Stimulated activated naive CD8-positive, alpha-beta T cell treated with anti-CD3 and anti-CD28 coated beads, Interleukin-15, Interleukin-2, amounts not matched to agents 100 ng/mL and 50 ng/mL, for 24 hours (primary cell): ENCODE measurements at regions not wholly inside any gene's neighbourhood (a gene's known extent, or its start where the extent isn't known, plus 50 kb on each side); places are given as distances from the start of the nearest gene placed in this dataset.

Source experiments
- H3K27ac Mint-ChIP-seq: one replicate; pipeline ENCODE4 v1.8.0; 2021; ENCODE audit warnings: mild to moderate bottlenecking, mixed read lengths
- H3K27me3 Mint-ChIP-seq: one replicate; pipeline ENCODE4 v1.8.0; 2021; ENCODE audit warnings: mixed read lengths
- H3K36me3 Mint-ChIP-seq: one replicate; pipeline ENCODE4 v1.8.0; 2021; ENCODE audit warnings: low read depth, mixed read lengths
- H3K4me1 Mint-ChIP-seq: one replicate; pipeline ENCODE4 v1.8.0; 2021; ENCODE audit warnings: low read depth, mixed read lengths
- H3K4me3 Mint-ChIP-seq: one replicate; pipeline ENCODE4 v1.8.0; 2021; ENCODE audit warnings: mild to moderate bottlenecking, mixed read lengths
- H3K9me3 Mint-ChIP-seq: one replicate; pipeline ENCODE4 v1.8.0; 2021; ENCODE audit warnings: mixed read lengths

DNA sequence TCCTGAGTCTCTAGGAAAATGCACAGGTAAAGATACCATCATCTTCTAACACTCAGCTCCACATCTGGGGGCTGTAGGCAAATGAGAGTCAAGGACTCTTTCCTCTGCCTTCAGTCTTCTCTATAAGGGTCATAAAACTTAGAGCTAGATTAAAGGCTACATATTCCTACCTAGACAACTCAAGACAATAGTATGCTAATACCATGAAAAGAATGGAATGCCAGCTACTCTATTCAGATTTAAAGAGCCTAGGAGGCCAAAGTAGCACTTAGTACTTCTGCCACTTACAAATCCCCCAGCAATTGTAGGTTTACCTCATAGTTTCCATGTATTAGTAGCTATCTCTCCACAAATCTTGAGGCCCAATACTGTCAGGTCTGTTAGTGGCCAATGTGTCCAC is 453.0 kb downstream of the SLITRK5 start:
- Mint-ChIP-seq H3K27ac (no peak overlapping the region), H3K36me3 (no peaks in the 10 kb centered on the region), H3K27me3 (no peaks in the 10 kb centered on the region), H3K4me3 (no peak overlapping the region), H3K9me3 (no peaks in the 10 kb centered on the region), H3K4me1 (no peaks in the 10 kb centered on the region)

DNA sequence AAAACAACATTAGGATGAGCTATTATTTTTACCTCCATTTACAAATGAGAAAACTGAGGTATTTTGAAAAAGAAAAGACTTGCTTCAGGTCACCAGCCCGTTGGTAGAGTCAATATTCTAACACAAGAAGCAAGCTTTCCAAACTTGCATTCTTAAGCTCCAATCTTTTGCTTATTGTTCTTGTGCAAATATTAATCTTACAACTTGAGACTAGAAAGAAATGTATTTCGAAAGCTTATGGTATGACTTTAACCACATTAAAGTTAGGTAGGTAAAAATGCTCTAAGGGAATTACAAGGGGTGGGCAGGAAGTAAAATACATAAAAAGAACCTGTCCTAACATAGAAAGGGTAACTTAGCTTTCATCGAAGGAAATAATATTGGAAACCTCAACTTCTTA is 453.9 kb downstream of the SLITRK5 start:
- Mint-ChIP-seq H3K4me3 (no peak overlapping the region), H3K36me3 (no peaks in the 10 kb centered on the region), H3K4me1 (no peaks in the 10 kb centered on the region), H3K9me3 (no peaks in the 10 kb centered on the region), H3K27ac (no peak overlapping the region), H3K27me3 (no peaks in the 10 kb centered on the region)

DNA sequence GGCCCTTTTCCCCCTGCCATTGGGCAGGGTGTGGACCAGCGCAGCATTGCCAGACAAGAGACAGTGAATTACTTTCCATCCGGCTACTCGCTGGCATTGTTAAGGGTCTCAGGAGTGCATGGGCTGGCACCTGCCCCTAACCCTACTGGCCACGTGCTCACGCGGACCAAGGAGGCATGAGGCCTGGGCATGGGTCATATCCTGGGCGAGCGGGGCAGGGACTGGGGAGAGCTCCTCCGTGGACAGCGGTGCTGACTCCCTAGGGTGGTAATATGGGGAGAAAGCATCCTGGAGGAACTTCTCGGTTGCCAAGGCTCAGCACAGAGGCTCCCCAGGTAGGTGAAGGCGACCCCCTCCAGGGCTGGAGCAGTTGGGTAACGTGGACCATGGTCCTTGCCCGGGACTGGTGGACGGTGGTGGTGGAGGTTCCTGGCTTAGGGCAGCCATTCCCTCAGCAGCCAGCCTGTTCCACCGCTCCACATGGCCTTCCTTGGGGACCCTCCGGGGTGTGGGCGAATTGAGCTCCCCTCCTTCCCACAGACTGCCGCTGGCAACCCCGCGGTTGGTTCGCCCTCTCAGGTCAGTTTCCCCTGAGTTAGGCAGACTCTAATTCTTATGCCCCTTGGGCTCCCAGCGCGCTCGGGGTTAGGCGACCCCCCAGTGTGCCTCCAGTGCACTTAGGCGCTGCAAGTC is 465.1 kb downstream of the SLITRK5 start:
- H3K4me1 Mint-ChIP-seq, result no peaks in the 10 kb centered on the region

DNA sequence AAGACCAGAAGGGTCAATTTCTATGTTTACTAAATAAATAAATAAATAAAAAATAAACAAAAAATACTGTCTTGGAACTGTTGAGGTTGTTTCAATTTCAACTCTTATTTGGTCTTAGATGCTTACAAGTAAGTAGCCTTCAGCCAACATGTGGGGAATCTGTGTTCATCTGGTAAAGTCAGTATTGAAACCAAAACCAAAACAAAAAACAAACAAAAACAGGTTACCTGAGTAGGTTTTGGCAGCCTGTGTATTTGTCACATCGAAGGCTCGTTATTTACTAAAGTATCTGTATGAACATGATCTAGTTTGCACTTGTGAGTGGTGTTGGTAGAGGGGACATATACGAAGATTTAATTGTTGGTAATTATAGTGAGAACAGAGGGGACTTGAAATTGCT is 471.5 kb downstream of the SLITRK5 start:
- peaks cover 8% of the 10 kb centered on the region for H3K9me3 Mint-ChIP-seq
- no peaks in the 10 kb centered on the region for H3K4me1 Mint-ChIP-seq
- H3K27ac Mint-ChIP-seq, result no peak overlapping the region
- H3K27me3 Mint-ChIP-seq, result no peaks in the 10 kb centered on the region
- H3K36me3 Mint-ChIP-seq, result no peaks in the 10 kb centered on the region
- no peak overlapping the region for H3K4me3 Mint-ChIP-seq

More for the DNA sequence above, 465.1 kb downstream of the SLITRK5 start:
- Mint-ChIP-seq H3K27ac (no peak overlapping the region), H3K4me3 (no peak overlapping the region), H3K9me3 (peaks cover 17% of the 10 kb centered on the region), H3K27me3 (no peaks in the 10 kb centered on the region), H3K36me3 (no peaks in the 10 kb centered on the region)

DNA sequence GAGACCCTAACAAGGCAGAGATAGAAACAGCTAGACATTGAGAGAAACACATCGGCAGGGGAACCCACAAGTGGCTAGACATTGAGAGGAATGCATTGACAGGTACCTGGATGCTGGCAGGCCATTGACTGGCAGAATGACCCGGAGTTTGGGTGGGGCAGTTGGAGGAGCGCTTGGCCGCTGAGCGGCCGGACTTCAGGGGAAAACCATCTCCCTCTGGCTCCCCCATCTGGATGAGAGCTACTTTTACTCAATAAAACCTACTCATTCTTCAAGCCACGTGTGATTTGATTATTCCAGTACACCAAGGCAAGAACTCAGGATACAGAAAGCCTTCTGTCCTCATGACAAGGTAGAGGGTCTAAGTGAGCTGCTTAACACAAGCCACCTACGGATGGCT is 473.4 kb downstream of the SLITRK5 start:
- no peak overlapping the region for H3K4me3 Mint-ChIP-seq
- no peaks in the 10 kb centered on the region for H3K9me3 Mint-ChIP-seq
- H3K27ac Mint-ChIP-seq, result no peak overlapping the region
- H3K27me3 Mint-ChIP-seq, result no peaks in the 10 kb centered on the region
- no peaks in the 10 kb centered on the region for H3K36me3 Mint-ChIP-seq
- no peaks in the 10 kb centered on the region for H3K4me1 Mint-ChIP-seq

DNA sequence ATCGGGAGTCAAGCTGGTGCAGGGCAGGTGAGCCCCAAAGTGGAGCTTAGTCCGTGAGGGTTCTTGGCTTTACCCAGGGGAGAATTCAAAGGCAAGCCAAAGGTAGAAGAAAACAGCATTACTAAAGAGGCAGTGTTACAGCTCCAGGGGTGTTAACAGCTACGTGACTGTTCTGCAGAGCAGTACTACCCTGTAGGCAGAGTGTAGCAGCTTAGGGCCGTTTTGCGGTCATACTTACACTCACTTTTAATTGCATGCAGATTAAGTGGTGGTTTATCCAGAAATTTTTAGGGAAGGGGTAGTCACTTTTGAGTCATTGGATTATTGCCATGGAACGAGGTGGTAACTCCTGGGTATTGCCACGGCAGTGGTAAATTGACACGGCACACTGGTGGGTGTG is 482.2 kb downstream of the SLITRK5 start:
- Mint-ChIP-seq H3K4me3 (no peak overlapping the region), H3K9me3 (peaks cover 9% of the 10 kb centered on the region), H3K27ac (no peak overlapping the region), H3K27me3 (no peaks in the 10 kb centered on the region), H3K4me1 (no peaks in the 10 kb centered on the region), H3K36me3 (no peaks in the 10 kb centered on the region)

DNA sequence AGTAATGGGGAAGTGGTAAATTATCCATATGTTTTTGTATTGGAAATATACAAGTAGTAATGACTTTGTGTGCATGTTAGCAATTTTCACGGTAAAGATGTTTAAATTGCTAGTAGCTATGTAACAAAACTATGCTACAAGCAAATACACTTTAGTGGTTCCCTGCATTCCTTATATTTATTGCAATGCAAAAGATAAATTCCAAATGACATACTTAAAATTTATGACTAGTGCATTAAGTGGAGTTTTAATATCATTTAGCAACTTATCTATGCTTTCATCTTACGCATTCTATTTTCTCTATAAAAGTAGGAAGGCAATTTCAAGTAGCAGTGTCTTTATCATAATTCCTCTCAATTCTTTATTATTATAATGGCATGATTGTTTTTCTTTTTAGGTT is 482.8 kb downstream of the SLITRK5 start:
- Mint-ChIP-seq H3K27me3 (no peaks in the 10 kb centered on the region), H3K27ac (no peak overlapping the region), H3K36me3 (no peaks in the 10 kb centered on the region), H3K9me3 (peaks cover 9% of the 10 kb centered on the region), H3K4me1 (no peaks in the 10 kb centered on the region), H3K4me3 (no peak overlapping the region)

DNA sequence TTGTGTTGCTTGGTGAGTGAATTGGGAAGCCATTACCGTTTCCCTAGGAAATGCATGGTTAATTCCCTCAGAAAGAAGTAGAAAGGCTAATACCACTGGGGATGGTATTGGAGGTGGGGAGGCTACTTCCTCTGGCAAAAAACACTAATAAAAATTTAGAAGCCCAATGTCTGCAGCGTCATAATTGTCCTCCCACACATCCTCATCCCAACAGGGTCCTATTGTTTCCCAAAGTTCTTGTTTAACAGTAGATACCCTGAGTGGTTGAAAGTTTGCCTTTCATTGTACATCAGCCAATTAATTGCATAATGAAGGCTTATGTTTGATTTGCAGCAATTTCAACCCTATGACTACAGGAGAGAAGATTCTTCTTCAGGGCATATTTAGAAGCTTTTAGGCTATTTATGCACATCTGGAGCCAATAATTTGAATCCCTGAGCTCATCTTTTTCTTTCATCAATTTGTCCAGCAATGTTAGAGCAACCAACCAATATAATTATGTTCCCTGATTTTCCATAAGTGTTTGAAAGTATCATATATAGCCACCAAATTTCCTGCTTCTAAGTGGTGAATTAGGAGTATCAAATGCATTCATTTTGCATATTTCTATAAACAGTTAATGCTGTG is 491.0 kb downstream of the SLITRK5 start:
- Mint-ChIP-seq H3K4me1 (no peaks in the 10 kb centered on the region), H3K4me3 (no peak overlapping the region), H3K27ac (no peak overlapping the region), H3K27me3 (no peaks in the 10 kb centered on the region), H3K9me3 (peaks cover 7% of the 10 kb centered on the region), H3K36me3 (no peaks in the 10 kb centered on the region)

DNA sequence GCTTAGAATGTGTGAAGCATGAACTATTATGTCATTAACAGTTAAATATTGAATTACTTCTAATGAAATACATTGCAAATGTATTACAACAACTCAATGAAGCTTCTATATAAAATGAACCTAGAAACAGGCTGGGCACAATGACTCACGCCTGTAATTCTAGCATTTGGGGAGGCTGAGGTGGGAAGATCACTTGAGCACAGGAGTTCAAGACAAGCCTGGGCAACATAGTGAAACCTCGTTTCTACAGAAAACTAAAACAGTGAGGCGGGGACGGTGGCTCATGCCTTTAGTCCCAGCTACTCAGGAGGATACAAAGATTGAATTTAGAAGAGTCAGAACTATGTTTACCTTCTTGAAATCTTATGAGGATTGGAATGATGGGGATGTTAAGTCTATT is 505.1 kb downstream of the SLITRK5 start:
- Mint-ChIP-seq H3K4me1 (no peaks in the 10 kb centered on the region), H3K9me3 (peaks cover 4% of the 10 kb centered on the region), H3K4me3 (no peak overlapping the region), H3K27ac (no peak overlapping the region), H3K36me3 (no peaks in the 10 kb centered on the region), H3K27me3 (no peaks in the 10 kb centered on the region)

DNA sequence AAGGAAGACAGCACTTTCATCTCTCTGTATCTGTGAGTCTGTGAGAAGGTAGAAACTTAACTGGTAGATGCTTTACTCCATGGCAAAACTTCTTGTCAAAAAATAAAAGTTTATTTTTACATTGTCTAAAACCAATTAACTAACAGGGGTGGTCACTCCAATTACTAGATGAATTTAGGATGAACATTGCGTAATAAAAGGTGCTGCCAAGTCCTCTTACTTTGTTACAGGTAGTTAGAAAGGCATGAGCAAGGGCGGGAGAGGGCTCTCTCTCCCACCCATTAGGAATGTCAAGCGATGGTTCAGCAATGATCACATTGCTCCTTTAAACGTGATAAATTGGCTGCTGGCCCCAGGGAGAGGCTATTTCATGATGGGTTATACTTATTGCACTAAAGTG is 512.3 kb downstream of the SLITRK5 start:
- Mint-ChIP-seq H3K4me1 (no peaks in the 10 kb centered on the region), H3K27ac (no peak overlapping the region), H3K9me3 (peaks cover 11% of the 10 kb centered on the region), H3K4me3 (no peak overlapping the region), H3K27me3 (no peaks in the 10 kb centered on the region), H3K36me3 (no peaks in the 10 kb centered on the region)

DNA sequence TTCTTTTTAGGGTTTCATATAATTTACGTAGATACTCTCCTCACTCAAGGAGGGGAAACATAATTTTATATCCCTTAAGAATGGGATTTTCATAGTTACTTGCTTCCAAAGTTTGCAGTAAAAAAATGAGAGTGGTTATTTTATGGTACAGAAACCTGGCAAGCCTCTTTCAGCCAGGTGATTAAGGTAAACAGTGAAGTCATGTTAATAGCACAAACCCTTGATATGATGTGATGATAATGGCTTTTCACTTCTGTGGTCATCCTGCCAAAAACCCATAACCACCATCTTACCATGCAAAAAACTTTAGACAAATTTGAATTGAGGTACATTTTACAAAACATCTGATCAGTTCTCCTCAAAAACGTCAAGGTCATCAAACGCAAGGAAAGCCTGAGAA is 517.8 kb downstream of the SLITRK5 start:
- Mint-ChIP-seq H3K4me1 (no peaks in the 10 kb centered on the region), H3K27me3 (no peaks in the 10 kb centered on the region), H3K9me3 (peaks cover 7% of the 10 kb centered on the region), H3K27ac (no peak overlapping the region), H3K4me3 (no peak overlapping the region), H3K36me3 (no peaks in the 10 kb centered on the region)

DNA sequence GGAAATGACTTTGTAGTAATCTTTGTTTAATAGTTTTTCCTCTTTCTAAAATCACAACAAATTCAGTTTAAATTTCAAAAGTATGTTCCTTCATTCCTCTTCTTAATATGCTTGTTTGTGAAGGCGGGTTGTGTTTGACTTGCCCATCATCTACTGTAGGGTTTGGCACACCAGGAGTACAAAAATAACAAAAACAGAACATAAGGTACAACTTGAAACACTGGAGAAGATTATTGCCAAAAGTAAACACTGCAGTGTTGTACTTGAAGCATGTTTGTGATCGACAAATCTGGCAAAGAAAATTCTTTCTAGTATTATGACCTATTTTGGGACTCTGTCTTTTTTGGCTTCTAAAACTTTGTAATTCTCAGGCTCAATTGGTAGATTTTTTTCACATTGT is 518.6 kb downstream of the SLITRK5 start:
- Mint-ChIP-seq H3K27me3 (no peaks in the 10 kb centered on the region), H3K36me3 (no peaks in the 10 kb centered on the region), H3K27ac (no peak overlapping the region), H3K4me1 (no peaks in the 10 kb centered on the region), H3K4me3 (no peak overlapping the region), H3K9me3 (peaks cover 7% of the 10 kb centered on the region)

DNA sequence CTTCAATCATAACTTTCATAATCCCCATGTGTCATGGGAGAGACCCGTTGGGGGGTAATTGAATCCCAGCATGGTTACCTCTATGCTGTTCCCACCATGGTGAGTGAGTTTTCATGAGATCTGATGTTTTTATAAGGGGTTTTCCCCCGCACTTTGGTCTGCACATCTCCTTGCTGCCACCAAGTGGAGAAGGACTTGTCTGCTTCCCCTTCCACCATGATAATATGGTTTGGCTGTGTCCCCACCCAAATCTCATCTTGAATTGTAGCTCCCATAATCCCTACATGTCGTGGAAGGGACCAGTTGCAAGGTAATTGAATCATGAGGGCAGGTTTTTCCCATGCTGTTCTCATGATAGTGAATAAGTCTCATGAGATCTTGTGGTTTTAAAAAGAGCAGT is 524.9 kb downstream of the SLITRK5 start:
- Mint-ChIP-seq H3K27me3 (no peaks in the 10 kb centered on the region), H3K4me1 (no peaks in the 10 kb centered on the region), H3K9me3 (peaks cover 17% of the 10 kb centered on the region), H3K27ac (no peak overlapping the region), H3K36me3 (no peaks in the 10 kb centered on the region), H3K4me3 (no peak overlapping the region)

DNA sequence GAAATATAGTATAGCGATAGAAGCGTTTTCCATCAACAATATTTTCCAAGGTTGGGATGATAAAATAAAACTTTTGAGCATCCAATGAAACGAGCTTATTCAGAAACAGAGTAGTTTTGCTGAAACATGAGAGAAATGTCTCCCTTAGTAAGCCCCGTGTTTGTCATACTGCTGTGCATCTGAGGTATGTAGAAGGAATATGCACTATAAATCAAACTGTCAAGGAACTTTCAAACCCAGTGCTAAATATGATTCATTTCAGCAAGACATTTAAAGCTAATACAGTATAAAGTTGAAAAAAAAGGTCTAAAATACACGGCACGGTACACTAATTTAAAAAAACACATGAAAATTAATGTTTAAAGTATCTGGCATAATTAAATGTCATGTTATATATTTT is 546.2 kb downstream of the SLITRK5 start:
- H3K27me3 Mint-ChIP-seq, result no peaks in the 10 kb centered on the region
- H3K36me3 Mint-ChIP-seq, result no peaks in the 10 kb centered on the region
- H3K9me3 Mint-ChIP-seq, result peaks cover 10% of the 10 kb centered on the region
- no peak overlapping the region for H3K4me3 Mint-ChIP-seq
- H3K27ac Mint-ChIP-seq, result no peak overlapping the region
- H3K4me1 Mint-ChIP-seq, result no peaks in the 10 kb centered on the region

DNA sequence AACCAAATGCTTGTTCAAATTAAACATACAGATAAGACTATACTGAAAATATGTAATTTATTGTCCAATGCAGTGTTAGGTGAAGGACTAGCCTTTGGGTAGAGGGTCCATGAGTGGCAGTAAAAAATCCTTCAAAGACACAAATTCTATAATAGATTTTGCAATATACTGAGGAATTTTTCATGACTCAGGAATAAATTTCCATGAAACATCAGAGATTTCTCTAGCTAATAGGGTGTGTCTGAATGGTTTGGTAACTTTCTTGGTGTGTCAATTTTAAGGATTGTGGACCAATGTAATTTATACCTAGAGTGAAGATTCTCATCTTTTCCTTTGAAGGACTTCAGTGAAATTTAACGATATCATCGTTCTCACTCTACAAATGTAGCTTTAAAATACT is 546.7 kb downstream of the SLITRK5 start:
- no peaks in the 10 kb centered on the region for H3K36me3 Mint-ChIP-seq
- no peaks in the 10 kb centered on the region for H3K4me1 Mint-ChIP-seq
- H3K9me3 Mint-ChIP-seq, result peaks cover 10% of the 10 kb centered on the region
- no peak overlapping the region for H3K4me3 Mint-ChIP-seq
- H3K27me3 Mint-ChIP-seq, result no peaks in the 10 kb centered on the region
- no peak overlapping the region for H3K27ac Mint-ChIP-seq

DNA sequence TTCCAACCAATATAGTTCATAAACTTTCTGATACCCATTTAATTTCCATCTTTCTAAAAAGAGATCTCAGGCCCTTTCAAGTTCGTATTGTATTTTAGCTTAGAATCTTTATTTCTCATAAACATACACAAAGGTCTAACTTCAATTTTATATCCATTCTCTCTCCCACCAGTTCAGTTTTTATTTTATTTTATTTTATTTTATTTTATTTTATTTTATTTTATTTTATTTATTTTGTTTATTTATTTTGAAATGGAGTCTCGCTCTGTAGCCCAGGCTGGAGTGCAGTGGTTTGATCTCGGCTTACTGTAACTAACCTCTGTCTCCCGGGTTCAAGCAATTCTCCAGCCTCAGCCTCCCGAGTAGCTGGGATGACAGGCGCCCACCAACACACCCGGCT is 552.8 kb downstream of the SLITRK5 start:
- Mint-ChIP-seq H3K27me3 (no peaks in the 10 kb centered on the region), H3K9me3 (peaks cover 14% of the 10 kb centered on the region), H3K27ac (no peak overlapping the region), H3K4me1 (no peaks in the 10 kb centered on the region), H3K4me3 (no peak overlapping the region), H3K36me3 (no peaks in the 10 kb centered on the region)
